A549 (cell line): ENCODE measurements at regions not wholly inside any gene's neighbourhood (a gene's known extent, or its start where the extent isn't known, plus 50 kb on each side); places are given as distances from the start of the nearest gene placed in this dataset.

Experiments used
- ATAC-seq, 2 experiments: fragments of 200-7000 bp in 1 of 2; fragments of >200 bp in 1 of 2; cut with Nextera tagmentation in 1 of 2; cut with Tn5 transposase in 1 of 2; 3 replicates each; pipeline versions ENCODE4 v1.8.0 to v1.9.1; 2018 to 2020; ENCODE audit warnings: mild to moderate bottlenecking in 1 of 2, moderate library complexity in 1 of 2
- CTCF ChIA-PET: fragments of 300-600 bp; sonication (Branson Sonifier 250); formaldehyde crosslinking; extraction: SDS; loops from one replicate; lab custom pipeline; 2021; ENCODE audit warnings: antibody characterized with exemption, inconsistent platforms; lab: Yijun Ruan, JAX
- POLR2A ChIA-PET: fragments of 350-600 bp; formaldehyde crosslinking; extraction: SDS; loops from one replicate; lab custom pipeline; 2021; ENCODE audit warnings: antibody characterized with exemption, inconsistent platforms; lab: Yijun Ruan, JAX
- DNase-seq, 2 experiments: peaks; one replicate each; pipeline versions ENCODE4 v3.0.0 to v3.0.0-alpha.2; 2011 to 2016; ENCODE audit warnings: low read depth in 1 of 2, low spot score in 1 of 2
- FAIRE-seq: peaks from 2 replicates; lab custom pipeline; 2011; peaks lifted over from hg19 to GRCh38; lab: Jason Lieb, UNC
- H3K27ac ChIP-seq, 2 experiments: fragments of >200 bp; sonication (Bioruptor Twin); formaldehyde crosslinking; 3 replicates each; pipeline ENCODE4 v1.5.1; 2016 to 2017
- H3K4me1 ChIP-seq: fragments of >200 bp; sonication (Bioruptor Twin); formaldehyde crosslinking; 3 replicates; pipeline ENCODE4 v1.6.1; 2016
- H3K4me2 ChIP-seq: fragments of >200 bp; sonication (Bioruptor Twin); formaldehyde crosslinking; 3 replicates; pipeline ENCODE4 v1.6.1; 2016
- H3K4me3 ChIP-seq: fragments of >200 bp; sonication (Bioruptor Twin); formaldehyde crosslinking; 3 replicates; pipeline ENCODE4 v1.5.1; 2016
- H3K9me3 ChIP-seq: fragments of >200 bp; sonication (Bioruptor Twin); formaldehyde crosslinking; 3 replicates; pipeline ENCODE4 v1.6.1; 2016
- BHLHE40 ChIP-seq: IDR thresholded peaks from 2 replicates; pipeline ENCODE4 v1.6.1; 2012; ENCODE audit warnings: low read depth, low read length, inconsistent platforms
- CBX2 ChIP-seq: fragments of 200-600 bp; sonication (generic); IDR thresholded peaks from 2 replicates; pipeline ENCODE4 v1.6.1; 2016; ENCODE audit warnings: low read depth, mild to moderate bottlenecking, borderline replicate concordance
- CBX8 ChIP-seq: fragments of 200-600 bp; sonication (generic); IDR thresholded peaks from 2 replicates; pipeline ENCODE4 v1.6.1; 2016
- CHD2 ChIP-seq: fragments of 150-350 bp; IDR thresholded peaks from 2 replicates; pipeline ENCODE4 v1.6.1; 2014; ENCODE audit warnings: low read length; ENCODE audit not compliant: partially characterized antibody
- EHMT2 ChIP-seq: fragments of 200-600 bp; sonication (generic); IDR thresholded peaks from 2 replicates; pipeline ENCODE4 v1.6.1; 2016; ENCODE audit warnings: antibody characterized with exemption, low read depth, mild to moderate bottlenecking, moderate library complexity
- FOSB ChIP-seq: fragments of 250-450 bp; sonication (Bioruptor Pico); IDR thresholded peaks from 2 replicates; pipeline ENCODE4 v1.5.0; 2020; ENCODE audit warnings: mild to moderate bottlenecking, moderate library complexity
- FOSL2 ChIP-seq, 2 experiments: fragments of 450-650 bp in 1 of 2; fragments of >200 bp in 1 of 2; sonication (Bioruptor Twin) in 1 of 2; formaldehyde crosslinking; IDR thresholded peaks; 2 replicates each; pipeline versions ENCODE4 v1.5.0 to v1.6.1; 2016 to 2020; ENCODE audit warnings: mild to moderate bottlenecking in 1 of 2, moderate library complexity in 1 of 2
- GATA3 ChIP-seq: IDR thresholded peaks from 2 replicates; pipeline ENCODE4 v1.6.1; 2012; ENCODE audit warnings: borderline replicate concordance
- HOXA7 ChIP-seq: fragments of 250-450 bp; sonication (Bioruptor Pico); IDR thresholded peaks from 2 replicates; pipeline ENCODE4 v1.5.0; 2020; ENCODE audit warnings: mild to moderate bottlenecking, moderate library complexity
- HOXB5 ChIP-seq: fragments of 250-450 bp; sonication (Bioruptor Pico); IDR thresholded peaks from 2 replicates; pipeline ENCODE4 v1.5.0; 2020; ENCODE audit warnings: mild to moderate bottlenecking, moderate library complexity
- JUN ChIP-seq, 2 experiments: fragments of >200 bp; sonication (Bioruptor Twin); formaldehyde crosslinking; IDR thresholded peaks; 2 replicates in 1 of 2; 3 replicates in 1 of 2; pipeline ENCODE4 v1.6.1; 2016 to 2017
- MAFK ChIP-seq: fragments of 450-650 bp; IDR thresholded peaks from 2 replicates; pipeline ENCODE4 v1.6.1; 2014; ENCODE audit not compliant: partially characterized antibody
- MYC ChIP-seq: IDR thresholded peaks from 2 replicates; pipeline ENCODE4 v1.6.1; 2012; ENCODE audit warnings: mild to moderate bottlenecking, inconsistent platforms, low read length, improper control_type of control experiment, borderline replicate concordance
- POLR2A ChIP-seq: IDR thresholded peaks from 2 replicates; pipeline ENCODE4 v1.6.1; 2012; ENCODE audit warnings: mild to moderate bottlenecking, low read length
- RAD21 ChIP-seq, 2 experiments: fragments of >200 bp in 1 of 2; sonication (Bioruptor Twin) in 1 of 2; formaldehyde crosslinking in 1 of 2; IDR thresholded peaks in 1 of 2; conservative IDR thresholded peaks in 1 of 2; 2 replicates in 1 of 2; 3 replicates in 1 of 2; pipeline ENCODE4 v1.6.1; 2012 to 2018; ENCODE audit warnings: inconsistent platforms in 1 of 2
- RCOR1 ChIP-seq: fragments of 150-350 bp; IDR thresholded peaks from 2 replicates; pipeline ENCODE4 v1.6.1; 2014; ENCODE audit warnings: antibody characterized with exemption, low read length, low read depth
- RFX5 ChIP-seq: fragments of 450-650 bp; IDR thresholded peaks from 2 replicates; pipeline ENCODE4 v1.7.1; 2014; ENCODE audit warnings: antibody characterized with exemption, mild to moderate bottlenecking, moderate library complexity
- RNF2 ChIP-seq: fragments of 200-600 bp; sonication (generic); IDR thresholded peaks from 2 replicates; pipeline ENCODE4 v1.6.1; 2016; ENCODE audit warnings: low read depth, mild to moderate bottlenecking, antibody characterized with exemption, moderate library complexity, borderline replicate concordance
- SMC3 ChIP-seq: fragments of >200 bp; sonication (Bioruptor Twin); formaldehyde crosslinking; IDR thresholded peaks from 3 replicates; pipeline ENCODE4 v1.6.1; 2018; ENCODE audit warnings: inconsistent platforms
- SREBF2 ChIP-seq: fragments of 450-650 bp; IDR thresholded peaks from 2 replicates; pipeline ENCODE4 v1.6.1; 2014; ENCODE audit warnings: mild to moderate bottlenecking, moderate library complexity
- TFCP2L1 ChIP-seq: fragments of 250-450 bp; sonication (Bioruptor Pico); IDR thresholded peaks from 2 replicates; pipeline ENCODE4 v1.5.0; 2021; ENCODE audit warnings: mild to moderate bottlenecking
- ZFP36 ChIP-seq: fragments of 450-650 bp; IDR thresholded peaks from 2 replicates; pipeline ENCODE4 v1.6.1; 2014; ENCODE audit warnings: borderline replicate concordance; ENCODE audit not compliant: partially characterized antibody
- WGBS: methylation state at CpG from one replicate; pipeline ENCODE4 v1.1.6; 2017; ENCODE audit errors: missing lambda C conversion rate; 5-methylcytosine and 5-hydroxymethylcytosine counted together
- TF ChIP-seq, protein P1 (sequence below): fragments of 250-450 bp; sonication (Bioruptor Pico); IDR thresholded peaks from 2 replicates; pipeline ENCODE4 v1.5.0; 2021; ENCODE audit warnings: mild to moderate bottlenecking, moderate library complexity, borderline replicate concordance
- TF ChIP-seq, protein P2 (sequence below): IDR thresholded peaks from 2 replicates; pipeline ENCODE4 v1.6.1; 2012
- TF ChIP-seq, protein P3 (sequence below): fragments of 250-450 bp; sonication (Bioruptor Pico); IDR thresholded peaks from 2 replicates; pipeline ENCODE4 v1.5.0; 2020; ENCODE audit warnings: low read depth, mild to moderate bottlenecking, moderate library complexity
- TF ChIP-seq, protein P4 (sequence below): IDR thresholded peaks from 2 replicates; pipeline ENCODE4 v1.6.1; 2012
- TF ChIP-seq, protein P5 (sequence below): fragments of >200 bp; sonication (Bioruptor Twin); formaldehyde crosslinking; IDR thresholded peaks from 2 replicates; pipeline ENCODE4 v1.6.1; 2016
- TF ChIP-seq, protein P6 (sequence below): fragments of >200 bp; sonication (Bioruptor Twin); formaldehyde crosslinking; IDR thresholded peaks from 3 replicates; pipeline ENCODE4 v1.5.1; 2016

DNA sequence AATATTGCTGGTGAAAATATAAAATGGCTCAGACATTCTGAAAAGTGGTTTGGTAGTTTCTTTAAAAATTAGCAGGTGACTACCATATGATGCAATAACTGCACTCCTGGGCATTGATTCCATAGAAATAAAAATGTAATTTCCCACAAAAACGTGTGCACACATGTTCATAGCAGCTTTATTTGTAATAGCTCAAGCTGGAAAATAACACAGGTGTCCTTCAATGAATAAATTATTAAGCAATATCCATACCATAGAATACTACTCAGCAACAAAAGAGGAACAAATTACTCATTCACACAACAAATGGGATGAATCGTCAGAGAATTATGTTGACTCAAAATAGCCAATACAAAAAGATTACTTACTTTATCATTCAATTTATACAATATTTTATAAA is 893.7 kb upstream of the SLIT2 start:
- no peak for ATAC-seq
- Histone ChIP-seq H3K4me3 (no peak overlapping the region), H3K27ac (no peak overlapping the region), H3K4me1 (no peaks in the 10 kb centered on the region), H3K4me2 (no peak overlapping the region), H3K9me3 (no peaks in the 10 kb centered on the region)
- TF ChIP-seq CBX8 (no peak), MYC (no peak), SMC3 (no peak), POLR2A (no peak), SREBF2 (no peak), CHD2 (no peak), TFCP2L1 (CRISPR knock-in tag) (no peak), EHMT2 (no peak), RCOR1 (no peak), ZFP36 (no peak), RFX5 (no peak), RNF2 (no peak)
- TF ChIP-seq, protein P1, sequence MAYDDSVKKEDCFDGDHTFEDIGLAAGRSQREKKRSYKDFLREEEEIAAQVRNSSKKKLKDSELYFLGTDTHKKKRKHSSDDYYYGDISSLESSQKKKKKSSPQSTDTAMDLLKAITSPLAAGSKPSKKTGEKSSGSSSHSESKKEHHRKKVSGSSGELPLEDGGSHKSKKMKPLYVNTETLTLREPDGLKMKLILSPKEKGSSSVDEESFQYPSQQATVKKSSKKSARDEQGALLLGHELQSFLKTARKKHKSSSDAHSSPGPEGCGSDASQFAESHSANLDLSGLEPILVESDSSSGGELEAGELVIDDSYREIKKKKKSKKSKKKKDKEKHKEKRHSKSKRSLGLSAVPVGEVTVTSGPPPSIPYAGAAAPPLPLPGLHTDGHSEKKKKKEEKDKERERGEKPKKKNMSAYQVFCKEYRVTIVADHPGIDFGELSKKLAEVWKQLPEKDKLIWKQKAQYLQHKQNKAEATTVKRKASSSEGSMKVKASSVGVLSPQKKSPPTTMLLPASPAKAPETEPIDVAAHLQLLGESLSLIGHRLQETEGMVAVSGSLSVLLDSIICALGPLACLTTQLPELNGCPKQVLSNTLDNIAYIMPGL (CRISPR knock-in tag), result no peak
- TF ChIP-seq, protein P2, sequence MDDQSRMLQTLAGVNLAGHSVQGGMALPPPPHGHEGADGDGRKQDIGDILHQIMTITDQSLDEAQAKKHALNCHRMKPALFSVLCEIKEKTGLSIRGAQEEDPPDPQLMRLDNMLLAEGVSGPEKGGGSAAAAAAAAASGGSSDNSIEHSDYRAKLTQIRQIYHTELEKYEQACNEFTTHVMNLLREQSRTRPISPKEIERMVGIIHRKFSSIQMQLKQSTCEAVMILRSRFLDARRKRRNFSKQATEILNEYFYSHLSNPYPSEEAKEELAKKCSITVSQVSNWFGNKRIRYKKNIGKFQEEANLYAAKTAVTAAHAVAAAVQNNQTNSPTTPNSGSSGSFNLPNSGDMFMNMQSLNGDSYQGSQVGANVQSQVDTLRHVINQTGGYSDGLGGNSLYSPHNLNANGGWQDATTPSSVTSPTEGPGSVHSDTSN, result no peak
- TF ChIP-seq, protein P3, sequence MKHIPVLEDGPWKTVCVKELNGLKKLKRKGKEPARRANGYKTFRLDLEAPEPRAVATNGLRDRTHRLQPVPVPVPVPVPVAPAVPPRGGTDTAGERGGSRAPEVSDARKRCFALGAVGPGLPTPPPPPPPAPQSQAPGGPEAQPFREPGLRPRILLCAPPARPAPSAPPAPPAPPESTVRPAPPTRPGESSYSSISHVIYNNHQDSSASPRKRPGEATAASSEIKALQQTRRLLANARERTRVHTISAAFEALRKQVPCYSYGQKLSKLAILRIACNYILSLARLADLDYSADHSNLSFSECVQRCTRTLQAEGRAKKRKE (CRISPR knock-in tag), result no peak
- FAIRE-seq, result no peak
- DNase-seq, result no peak
- WGBS, result 2% methylated on average over 2 of the region's 2 CpGs
- POLR2A ChIA-PET, result no interaction called here
- CTCF ChIA-PET, result no interaction called here

DNA sequence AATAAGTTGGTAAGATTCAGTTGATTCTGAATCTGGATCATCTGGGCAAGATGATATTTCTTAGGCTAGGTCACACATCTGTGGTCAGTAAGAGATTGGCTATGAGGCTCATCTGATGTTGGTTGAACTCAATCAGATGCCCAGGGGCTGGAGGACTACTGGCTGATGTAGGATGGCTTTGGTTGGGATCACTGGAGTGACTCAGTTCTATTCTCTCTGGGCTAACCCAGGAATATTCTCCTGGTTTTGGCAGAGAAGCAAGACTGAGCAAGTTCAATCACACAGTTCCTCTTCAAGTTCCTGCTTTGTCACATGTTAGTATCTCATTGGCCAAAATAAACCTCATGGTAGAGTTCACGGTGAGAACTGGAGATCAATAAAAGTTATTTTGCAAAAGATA is 902.3 kb upstream of the SLIT2 start:
- CTCF ChIA-PET, result no interaction called here

More for the DNA sequence above, 902.3 kb upstream of the SLIT2 start:
- POLR2A ChIA-PET, result no interaction called here
- FAIRE-seq (no peak), DNase-seq (no peak), ATAC-seq (no peak)
- Histone ChIP-seq H3K4me1 (no peaks in the 10 kb centered on the region), H3K4me3 (no peak overlapping the region), H3K4me2 (no peak overlapping the region), H3K27ac (no peak overlapping the region), H3K9me3 (no peaks in the 10 kb centered on the region)
- 0% methylated on average over 1 of the region's 1 CpG for WGBS
- TF ChIP-seq GATA3 (no peak), MYC (no peak), HOXB5 (CRISPR knock-in tag) (no peak), POLR2A (no peak), RAD21 (conservative IDR thresholded peaks at IDR 0.05 in 1 of 2, IDR thresholded peaks at IDR 0.05 in 1 of 2) (no peak), FOSL2 (IDR thresholded peaks at IDR 0.05) (no peak), FOSL2 (CRISPR knock-in tag; IDR thresholded peaks at IDR 0.05) (no peak), SMC3 (no peak), ZFP36 (no peak), SREBF2 (no peak), JUN (IDR thresholded peaks at IDR 0.05) (no peak), HOXA7 (no peak), CBX2 (no peak), MAFK (no peak), FOSB (CRISPR knock-in tag) (no peak), BHLHE40 (no peak)
- TF ChIP-seq, protein P4, sequence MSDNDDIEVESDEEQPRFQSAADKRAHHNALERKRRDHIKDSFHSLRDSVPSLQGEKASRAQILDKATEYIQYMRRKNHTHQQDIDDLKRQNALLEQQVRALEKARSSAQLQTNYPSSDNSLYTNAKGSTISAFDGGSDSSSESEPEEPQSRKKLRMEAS, result no peak
- TF ChIP-seq, protein P5, sequence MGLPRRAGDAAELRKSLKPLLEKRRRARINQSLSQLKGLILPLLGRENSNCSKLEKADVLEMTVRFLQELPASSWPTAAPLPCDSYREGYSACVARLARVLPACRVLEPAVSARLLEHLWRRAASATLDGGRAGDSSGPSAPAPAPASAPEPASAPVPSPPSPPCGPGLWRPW, result no peak
- TF ChIP-seq, protein P6, sequence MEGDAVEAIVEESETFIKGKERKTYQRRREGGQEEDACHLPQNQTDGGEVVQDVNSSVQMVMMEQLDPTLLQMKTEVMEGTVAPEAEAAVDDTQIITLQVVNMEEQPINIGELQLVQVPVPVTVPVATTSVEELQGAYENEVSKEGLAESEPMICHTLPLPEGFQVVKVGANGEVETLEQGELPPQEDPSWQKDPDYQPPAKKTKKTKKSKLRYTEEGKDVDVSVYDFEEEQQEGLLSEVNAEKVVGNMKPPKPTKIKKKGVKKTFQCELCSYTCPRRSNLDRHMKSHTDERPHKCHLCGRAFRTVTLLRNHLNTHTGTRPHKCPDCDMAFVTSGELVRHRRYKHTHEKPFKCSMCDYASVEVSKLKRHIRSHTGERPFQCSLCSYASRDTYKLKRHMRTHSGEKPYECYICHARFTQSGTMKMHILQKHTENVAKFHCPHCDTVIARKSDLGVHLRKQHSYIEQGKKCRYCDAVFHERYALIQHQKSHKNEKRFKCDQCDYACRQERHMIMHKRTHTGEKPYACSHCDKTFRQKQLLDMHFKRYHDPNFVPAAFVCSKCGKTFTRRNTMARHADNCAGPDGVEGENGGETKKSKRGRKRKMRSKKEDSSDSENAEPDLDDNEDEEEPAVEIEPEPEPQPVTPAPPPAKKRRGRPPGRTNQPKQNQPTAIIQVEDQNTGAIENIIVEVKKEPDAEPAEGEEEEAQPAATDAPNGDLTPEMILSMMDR, result no peak
